ENCODE measurements at regions not wholly inside any gene's neighbourhood (a gene's known extent, or its start where the extent isn't known, plus 50 kb on each side); places are given as distances from the start of the nearest gene placed in this dataset.
A peak's percentile ranks its signal among the peaks of the same experiment; 100 is the strongest.
"Not testable (repeated sequence)": the region's sequence is repeated elsewhere in the genome, so short reads cannot be mapped to it uniquely, and the experiment has no call there.

- CTCF ChIA-PET; H3K36me3 ChIP-seq (ENCODE audit: control insufficient read depth in 1 of 2, insufficient read depth in 2 of 2, low read length in 2 of 2); H3K27ac ChIP-seq (ENCODE audit: low read depth, low read length); intact Hi-C loops (cut with micrococcal nuclease); H2AFZ ChIP-seq (ENCODE audit: low read depth, low read length, poor library complexity, severe bottlenecking); BruUV-seq (replicated peaks); ATAC-seq; POLR2A ChIA-PET; H3K9me2 ChIP-seq (ENCODE audit: insufficient read depth); DNase-seq (ENCODE audit: low read depth, low spot score); H3K4me2 ChIP-seq (ENCODE audit: low read length); H3K79me2 ChIP-seq (ENCODE audit: insufficient read depth, low read length); H4K20me1 ChIP-seq (ENCODE audit: insufficient read depth); H3K4me1 ChIP-seq (ENCODE audit: control insufficient read depth in 1 of 2, insufficient read depth in 2 of 2, low read length in 2 of 2); H3K4me3 ChIP-seq (replicated peaks in 1 of 2; ENCODE audit: low read depth in 1 of 2, low read length in 2 of 2); H3K27me3 ChIP-seq (ENCODE audit: insufficient read depth, low read length); RAD21 ChIA-PET (ENCODE audit: low non-redundant PET in 1 of 2, low total read pairs in 2 of 2, uncharacterized antibody in 2 of 2, unreplicated experiment in 2 of 2); H3K9me3 ChIP-seq (ENCODE audit: control insufficient read depth in 1 of 2, insufficient read depth in 1 of 2, low read depth in 1 of 2, low read length in 2 of 2); H3K9ac ChIP-seq (ENCODE audit: low read length): not testable (repeated sequence)
Measured at GRCh38 chr2:111509225-111509869, 374.6 kb downstream of the ANAPC1 start.

- H3K4me2 ChIP-seq (ENCODE audit: low read length); POLR2A ChIA-PET; intact Hi-C loops (cut with micrococcal nuclease); H3K9me2 ChIP-seq (ENCODE audit: insufficient read depth); H3K9me3 ChIP-seq (ENCODE audit: control insufficient read depth in 1 of 2, insufficient read depth in 1 of 2, low read depth in 1 of 2, low read length in 2 of 2); H2AFZ ChIP-seq (ENCODE audit: low read depth, low read length, poor library complexity, severe bottlenecking); H3K4me1 ChIP-seq (ENCODE audit: control insufficient read depth in 1 of 2, insufficient read depth in 2 of 2, low read length in 2 of 2); BruUV-seq (replicated peaks); H3K27ac ChIP-seq (ENCODE audit: low read depth, low read length); H3K4me3 ChIP-seq (replicated peaks in 1 of 2; ENCODE audit: low read depth in 1 of 2, low read length in 2 of 2); RAD21 ChIA-PET (ENCODE audit: low non-redundant PET in 1 of 2, low total read pairs in 2 of 2, uncharacterized antibody in 2 of 2, unreplicated experiment in 2 of 2); H3K79me2 ChIP-seq (ENCODE audit: insufficient read depth, low read length); H3K27me3 ChIP-seq (ENCODE audit: insufficient read depth, low read length); H3K9ac ChIP-seq (ENCODE audit: low read length); H3K36me3 ChIP-seq (ENCODE audit: control insufficient read depth in 1 of 2, insufficient read depth in 2 of 2, low read length in 2 of 2); H4K20me1 ChIP-seq (ENCODE audit: insufficient read depth); DNase-seq (ENCODE audit: low read depth, low spot score); CTCF ChIA-PET: not testable (repeated sequence)
- 0 out of 2 replicates have a peak, but pooled peaks have one; percentile 27 for ATAC-seq
Measured at GRCh38 chr2:111510384-111510783, 373.6 kb downstream of the ANAPC1 start.

- DNase-seq (ENCODE audit: low read depth, low spot score); BruUV-seq (replicated peaks); H3K27ac ChIP-seq (ENCODE audit: low read depth, low read length); H3K9me2 ChIP-seq (ENCODE audit: insufficient read depth); H2AFZ ChIP-seq (ENCODE audit: low read depth, low read length, poor library complexity, severe bottlenecking); H3K36me3 ChIP-seq (ENCODE audit: control insufficient read depth in 1 of 2, insufficient read depth in 2 of 2, low read length in 2 of 2); H3K9me3 ChIP-seq (ENCODE audit: control insufficient read depth in 1 of 2, insufficient read depth in 1 of 2, low read depth in 1 of 2, low read length in 2 of 2); H3K4me3 ChIP-seq (replicated peaks in 1 of 2; ENCODE audit: low read depth in 1 of 2, low read length in 2 of 2); CTCF ChIA-PET; H3K4me2 ChIP-seq (ENCODE audit: low read length); POLR2A ChIA-PET; intact Hi-C loops (cut with micrococcal nuclease); H3K9ac ChIP-seq (ENCODE audit: low read length); H3K4me1 ChIP-seq (ENCODE audit: control insufficient read depth in 1 of 2, insufficient read depth in 2 of 2, low read length in 2 of 2); ATAC-seq; RAD21 ChIA-PET (ENCODE audit: low non-redundant PET in 1 of 2, low total read pairs in 2 of 2, uncharacterized antibody in 2 of 2, unreplicated experiment in 2 of 2); H3K27me3 ChIP-seq (ENCODE audit: insufficient read depth, low read length); H3K79me2 ChIP-seq (ENCODE audit: insufficient read depth, low read length); H4K20me1 ChIP-seq (ENCODE audit: insufficient read depth): not testable (repeated sequence)
Measured at GRCh38 chr2:111511062-111511461, 372.9 kb downstream of the ANAPC1 start.

GRCh38 chr2:111512378-111512777 lies 371.6 kb downstream of the ANAPC1 start:
- H3K79me2 ChIP-seq (ENCODE audit: insufficient read depth, low read length); RAD21 ChIA-PET (ENCODE audit: low non-redundant PET in 1 of 2, low total read pairs in 2 of 2, uncharacterized antibody in 2 of 2, unreplicated experiment in 2 of 2); DNase-seq (ENCODE audit: low read depth, low spot score); H3K9me2 ChIP-seq (ENCODE audit: insufficient read depth); intact Hi-C loops (cut with micrococcal nuclease); H3K27ac ChIP-seq (ENCODE audit: low read depth, low read length); H3K4me1 ChIP-seq (ENCODE audit: control insufficient read depth in 1 of 2, insufficient read depth in 2 of 2, low read length in 2 of 2); H3K36me3 ChIP-seq (ENCODE audit: control insufficient read depth in 1 of 2, insufficient read depth in 2 of 2, low read length in 2 of 2); H3K27me3 ChIP-seq (ENCODE audit: insufficient read depth, low read length); POLR2A ChIA-PET; CTCF ChIA-PET; ATAC-seq; H3K9me3 ChIP-seq (ENCODE audit: control insufficient read depth in 1 of 2, insufficient read depth in 1 of 2, low read depth in 1 of 2, low read length in 2 of 2); BruUV-seq (replicated peaks); H3K4me3 ChIP-seq (replicated peaks in 1 of 2; ENCODE audit: low read depth in 1 of 2, low read length in 2 of 2); H3K9ac ChIP-seq (ENCODE audit: low read length); H3K4me2 ChIP-seq (ENCODE audit: low read length); H2AFZ ChIP-seq (ENCODE audit: low read depth, low read length, poor library complexity, severe bottlenecking); H4K20me1 ChIP-seq (ENCODE audit: insufficient read depth): not testable (repeated sequence)

GRCh38 chr2:111514138-111514537 lies 369.9 kb downstream of the ANAPC1 start:
- ATAC-seq; H3K36me3 ChIP-seq (ENCODE audit: control insufficient read depth in 1 of 2, insufficient read depth in 2 of 2, low read length in 2 of 2); POLR2A ChIA-PET: not testable (repeated sequence)

More at GRCh38 chr2:111514138-111514537, 369.9 kb downstream of the ANAPC1 start:
- H2AFZ ChIP-seq (ENCODE audit: low read depth, low read length, poor library complexity, severe bottlenecking); H3K4me2 ChIP-seq (ENCODE audit: low read length); H3K9ac ChIP-seq (ENCODE audit: low read length); H3K9me2 ChIP-seq (ENCODE audit: insufficient read depth); H3K27me3 ChIP-seq (ENCODE audit: insufficient read depth, low read length); H3K27ac ChIP-seq (ENCODE audit: low read depth, low read length); H4K20me1 ChIP-seq (ENCODE audit: insufficient read depth); RAD21 ChIA-PET (ENCODE audit: low non-redundant PET in 1 of 2, low total read pairs in 2 of 2, uncharacterized antibody in 2 of 2, unreplicated experiment in 2 of 2); intact Hi-C loops (cut with micrococcal nuclease); H3K9me3 ChIP-seq (ENCODE audit: control insufficient read depth in 1 of 2, insufficient read depth in 1 of 2, low read depth in 1 of 2, low read length in 2 of 2); H3K4me1 ChIP-seq (ENCODE audit: control insufficient read depth in 1 of 2, insufficient read depth in 2 of 2, low read length in 2 of 2); CTCF ChIA-PET; BruUV-seq (replicated peaks); DNase-seq (ENCODE audit: low read depth, low spot score); H3K4me3 ChIP-seq (replicated peaks in 1 of 2; ENCODE audit: low read depth in 1 of 2, low read length in 2 of 2); H3K79me2 ChIP-seq (ENCODE audit: insufficient read depth, low read length): not testable (repeated sequence)

All from HCT116 (cell line).